ENCODE measurements at regions not wholly inside any gene's neighbourhood (a gene's known extent, or its start where the extent isn't known, plus 50 kb on each side); places are given as distances from the start of the nearest gene placed in this dataset.

DNA sequence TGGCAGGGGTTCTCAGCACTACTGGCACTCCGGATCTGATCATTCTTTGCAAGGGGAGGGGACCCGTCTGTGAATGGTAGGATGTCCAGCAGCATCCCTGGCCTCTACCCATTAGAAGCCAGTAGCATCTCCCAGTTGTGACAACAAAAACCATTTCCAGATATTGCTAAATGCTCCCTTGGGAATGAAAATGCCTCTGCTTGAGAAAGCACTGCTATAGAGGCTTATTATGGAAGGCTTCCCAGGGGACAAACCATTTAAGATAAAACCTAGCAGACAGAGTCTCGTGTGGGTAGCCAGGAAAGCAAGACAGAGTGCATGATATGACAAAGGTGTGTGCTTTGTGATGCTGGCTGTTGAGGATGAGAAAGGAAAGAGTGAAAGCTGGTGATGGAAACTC lies 273.7 kb downstream of the TMX3 start:
- no peak overlapping the region for H3K4me3 ChIP-seq (ENCODE audit: low read depth, low read length)
- TF ChIP-seq, protein P1, sequence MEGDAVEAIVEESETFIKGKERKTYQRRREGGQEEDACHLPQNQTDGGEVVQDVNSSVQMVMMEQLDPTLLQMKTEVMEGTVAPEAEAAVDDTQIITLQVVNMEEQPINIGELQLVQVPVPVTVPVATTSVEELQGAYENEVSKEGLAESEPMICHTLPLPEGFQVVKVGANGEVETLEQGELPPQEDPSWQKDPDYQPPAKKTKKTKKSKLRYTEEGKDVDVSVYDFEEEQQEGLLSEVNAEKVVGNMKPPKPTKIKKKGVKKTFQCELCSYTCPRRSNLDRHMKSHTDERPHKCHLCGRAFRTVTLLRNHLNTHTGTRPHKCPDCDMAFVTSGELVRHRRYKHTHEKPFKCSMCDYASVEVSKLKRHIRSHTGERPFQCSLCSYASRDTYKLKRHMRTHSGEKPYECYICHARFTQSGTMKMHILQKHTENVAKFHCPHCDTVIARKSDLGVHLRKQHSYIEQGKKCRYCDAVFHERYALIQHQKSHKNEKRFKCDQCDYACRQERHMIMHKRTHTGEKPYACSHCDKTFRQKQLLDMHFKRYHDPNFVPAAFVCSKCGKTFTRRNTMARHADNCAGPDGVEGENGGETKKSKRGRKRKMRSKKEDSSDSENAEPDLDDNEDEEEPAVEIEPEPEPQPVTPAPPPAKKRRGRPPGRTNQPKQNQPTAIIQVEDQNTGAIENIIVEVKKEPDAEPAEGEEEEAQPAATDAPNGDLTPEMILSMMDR (IDR thresholded peaks at IDR 0.05; ENCODE audit: insufficient read depth, low read depth, low read length, missing control alignments) = no peak
- DNase-seq (ENCODE audit: low read depth) = no peak

DNA sequence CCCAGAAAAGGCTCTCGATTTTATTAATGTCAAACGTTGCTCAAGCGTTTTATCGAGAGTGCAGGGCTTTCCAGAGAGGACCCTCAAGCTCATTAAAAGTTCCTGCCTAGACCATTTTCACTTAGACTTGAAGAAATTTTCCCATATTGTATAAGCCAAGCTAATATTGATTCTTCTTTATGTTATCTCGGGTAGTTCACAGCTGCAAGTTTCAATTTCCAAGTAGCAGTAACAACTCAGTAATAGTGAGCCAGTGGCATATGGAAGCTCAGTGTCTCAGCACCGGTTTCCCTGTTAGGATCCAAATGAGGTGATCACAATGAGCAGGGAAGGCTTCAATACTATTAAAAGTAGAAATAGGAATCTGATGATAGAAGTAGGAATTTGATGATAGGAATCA lies 274.5 kb downstream of the TMX3 start:
- TF ChIP-seq, protein P1 (IDR thresholded peaks at IDR 0.05; ENCODE audit: insufficient read depth, low read depth, low read length, missing control alignments) = no peak
- DNase-seq (ENCODE audit: low read depth) = no peak
- no peak overlapping the region for H3K4me3 ChIP-seq (ENCODE audit: low read depth, low read length)

DNA sequence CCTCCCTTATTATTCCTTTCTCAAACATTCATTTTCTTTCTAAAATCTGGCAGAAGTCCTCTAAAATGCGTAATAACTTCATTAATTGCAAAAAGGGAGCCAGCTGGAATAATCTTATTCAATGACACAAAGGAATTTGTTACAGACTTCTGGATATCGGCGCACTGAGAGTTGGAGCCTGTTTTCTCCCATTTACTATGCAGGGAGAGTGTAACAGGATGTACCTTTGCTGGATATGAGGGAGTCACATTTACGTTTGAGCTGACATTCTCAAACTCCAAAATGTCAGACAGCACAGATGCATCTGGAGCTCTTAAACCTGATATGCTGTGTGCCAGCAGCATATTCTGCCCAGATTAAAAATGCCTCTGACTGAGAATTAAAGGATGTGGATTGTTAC lies 275.3 kb downstream of the TMX3 start:
- H3K4me3 ChIP-seq (ENCODE audit: low read depth, low read length) = no peak overlapping the region
- DNase-seq (ENCODE audit: low read depth) = no peak
- TF ChIP-seq, protein P1 (IDR thresholded peaks at IDR 0.05; ENCODE audit: insufficient read depth, low read depth, low read length, missing control alignments) = no peak

DNA sequence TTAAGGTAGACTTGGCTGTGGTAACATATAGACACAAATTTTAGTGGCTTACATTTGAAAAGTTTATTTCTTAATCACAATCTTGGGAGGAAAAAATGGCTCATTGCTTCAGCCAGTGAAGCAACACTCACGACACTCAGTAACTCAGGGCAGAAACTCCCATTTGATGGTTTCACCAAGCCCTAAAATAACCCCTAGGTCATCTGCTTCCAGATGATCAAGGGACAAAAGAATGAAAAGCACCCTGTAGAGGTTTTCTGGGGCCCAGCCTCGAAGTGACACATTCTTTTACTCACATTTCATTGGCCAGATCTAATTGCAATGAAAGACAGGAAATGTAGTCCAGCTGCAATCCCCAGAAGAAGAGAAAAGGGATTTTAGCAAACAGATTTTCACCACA lies 275.9 kb downstream of the TMX3 start:
- TF ChIP-seq, protein P1 (IDR thresholded peaks at IDR 0.05; ENCODE audit: insufficient read depth, low read depth, low read length, missing control alignments) = no peak
- no peak overlapping the region for H3K4me3 ChIP-seq (ENCODE audit: low read depth, low read length)
- no peak for DNase-seq (ENCODE audit: low read depth)

DNA sequence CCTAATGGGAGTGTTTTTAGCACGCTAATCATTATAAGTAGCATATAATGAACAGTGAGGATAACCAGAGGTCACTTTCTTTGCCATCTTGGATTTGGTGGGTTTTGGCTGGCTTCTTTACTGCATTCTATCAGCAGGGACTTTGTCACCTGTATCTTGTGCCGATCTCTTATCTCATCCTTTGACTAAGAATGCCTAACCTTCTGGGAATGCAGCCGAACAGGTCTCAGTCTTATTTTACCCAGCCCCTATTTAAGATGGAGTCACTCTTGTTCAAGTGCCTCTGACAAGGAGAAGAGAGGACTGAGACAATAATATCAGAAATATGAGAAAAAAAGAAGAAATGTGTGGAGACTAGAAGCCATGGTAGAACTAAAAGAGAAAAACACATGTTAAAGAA lies 276.4 kb downstream of the TMX3 start:
- no peak overlapping the region for H3K4me3 ChIP-seq (ENCODE audit: low read depth, low read length)
- DNase-seq (ENCODE audit: low read depth) = no peak
- TF ChIP-seq, protein P1 (IDR thresholded peaks at IDR 0.05; ENCODE audit: insufficient read depth, low read depth, low read length, missing control alignments) = no peak

DNA sequence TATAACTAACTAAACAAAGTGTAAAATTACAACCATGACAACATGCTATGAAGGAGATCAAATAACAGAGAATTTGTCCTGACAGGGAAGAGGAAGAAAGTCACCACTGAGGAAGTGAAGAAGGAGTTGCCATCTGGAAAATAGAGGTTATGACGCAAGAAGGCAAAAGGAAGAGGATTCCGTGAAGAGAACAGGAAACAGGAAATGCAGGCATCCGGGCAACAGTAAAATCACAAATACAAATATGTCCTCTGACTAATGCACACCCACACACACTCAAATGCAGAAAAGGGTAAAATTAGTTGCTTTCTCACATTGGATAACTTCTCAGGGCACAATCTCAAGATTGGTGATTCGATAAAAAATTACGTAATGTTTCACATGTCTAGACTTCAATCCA lies 278.4 kb downstream of the TMX3 start:
- TF ChIP-seq, protein P1 (IDR thresholded peaks at IDR 0.05; ENCODE audit: insufficient read depth, low read depth, low read length, missing control alignments) = no peak
- DNase-seq (ENCODE audit: low read depth) = no peak
- H3K4me3 ChIP-seq (ENCODE audit: low read depth, low read length) = no peak overlapping the region

DNA sequence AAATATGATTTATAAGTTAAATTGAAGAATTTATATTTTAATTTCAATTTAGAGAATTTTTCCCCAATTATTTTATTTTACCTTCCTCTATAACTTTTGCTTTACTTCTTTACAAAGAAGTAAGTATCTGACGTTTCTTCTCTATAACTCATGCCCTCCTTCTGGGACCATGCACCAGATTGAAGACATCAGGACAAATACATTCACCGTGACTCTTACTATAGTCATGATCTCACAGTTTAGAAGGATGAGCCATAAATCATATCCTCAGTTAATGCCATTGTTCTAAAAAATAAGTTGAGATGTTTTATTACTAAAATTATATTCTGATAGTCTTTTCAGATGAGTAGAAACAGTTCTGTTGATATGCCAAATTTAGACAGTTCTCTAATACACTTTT lies 279.3 kb downstream of the TMX3 start:
- TF ChIP-seq, protein P1 (IDR thresholded peaks at IDR 0.05; ENCODE audit: insufficient read depth, low read depth, low read length, missing control alignments) = no peak
- DNase-seq (ENCODE audit: low read depth) = no peak
- H3K4me3 ChIP-seq (ENCODE audit: low read depth, low read length) = no peak overlapping the region
